HG03342 (cell line): ENCODE measurements at regions not wholly inside any gene's neighbourhood (a gene's known extent, or its start where the extent isn't known, plus 50 kb on each side); places are given as distances from the start of the nearest gene placed in this dataset.

Experiments
- ATAC-seq: cut with Tn5 transposase; IDR thresholded peaks from one replicate; pipeline ENCODE4 v1.9.1; 2021; ENCODE audit warnings: mild to moderate bottlenecking, moderate library complexity; ENCODE audit not compliant: unreplicated experiment

GRCh38 chr16:73713778-73714495 is 582.7 kb upstream of the PSMD7 start:
- ATAC-seq: no peak

- no peak for ATAC-seq
Measured at GRCh38 chr16:73713251-73713650, 583.4 kb upstream of the PSMD7 start.

- no peak for ATAC-seq
Measured at GRCh38 chr16:73711406-73712080, 585.1 kb upstream of the PSMD7 start.

- ATAC-seq: no peak
Measured at GRCh38 chr16:73710526-73710925, 586.1 kb upstream of the PSMD7 start.

DNA sequence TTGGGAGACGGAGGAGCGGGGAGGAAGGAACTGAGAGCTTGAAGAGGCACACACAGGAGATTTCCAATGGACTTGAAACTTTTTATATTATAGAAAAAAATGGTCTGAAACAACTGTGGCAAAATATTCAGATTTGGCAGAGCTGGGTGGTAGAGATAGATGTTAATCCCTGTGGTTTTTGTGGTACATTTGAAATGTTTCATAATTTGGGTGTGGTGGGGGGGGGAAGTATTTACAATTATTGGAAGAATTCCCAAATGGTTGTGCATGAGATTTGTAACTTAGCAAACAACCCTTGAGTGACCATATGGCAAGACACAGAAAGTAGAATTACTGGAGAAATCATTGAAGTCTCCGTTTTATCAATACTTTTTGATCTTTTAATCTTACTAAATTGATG is 588.8 kb upstream of the PSMD7 start:
- no peak for ATAC-seq

DNA sequence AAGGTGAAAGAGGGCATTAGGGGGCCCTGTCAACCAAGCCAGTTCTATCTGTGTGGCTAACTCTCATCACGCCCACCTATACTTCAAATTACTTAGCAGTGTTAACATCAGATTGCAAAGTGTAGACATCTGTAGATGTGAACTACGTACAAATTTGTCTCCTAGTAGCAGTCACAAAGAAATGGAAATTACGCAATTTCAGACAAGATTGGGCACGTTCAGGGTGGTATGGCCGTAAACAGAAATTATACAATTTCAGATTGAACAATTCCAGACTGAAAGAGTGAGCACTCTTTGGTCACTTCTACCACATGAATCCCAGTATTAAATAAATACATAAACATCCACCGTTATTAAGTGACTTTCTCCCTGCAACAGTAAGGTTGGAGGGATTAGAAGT is 592.7 kb upstream of the PSMD7 start:
- ATAC-seq: no peak

GRCh38 chr16:73697336-73697735 is 599.3 kb upstream of the PSMD7 start:
- no peak for ATAC-seq

DNA sequence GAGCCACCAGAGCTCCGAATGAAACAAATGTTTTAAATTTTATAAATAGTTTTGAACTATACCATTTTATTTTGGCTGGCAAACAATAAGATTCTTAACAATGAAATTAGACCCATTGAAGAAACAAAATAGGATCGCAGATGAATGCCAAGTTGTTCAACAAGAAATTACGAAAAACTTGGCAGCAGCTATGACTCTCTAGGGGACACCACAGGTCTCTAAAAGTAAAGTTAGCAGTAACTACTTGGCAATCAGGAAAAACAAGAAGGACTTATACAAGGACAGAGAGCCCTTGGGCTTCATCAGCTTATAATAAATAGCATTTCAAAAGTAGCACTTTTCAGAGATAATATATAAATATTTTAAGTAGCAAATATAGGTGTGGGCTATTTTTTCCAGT is 603.8 kb upstream of the PSMD7 start:
- ATAC-seq: no peak

DNA sequence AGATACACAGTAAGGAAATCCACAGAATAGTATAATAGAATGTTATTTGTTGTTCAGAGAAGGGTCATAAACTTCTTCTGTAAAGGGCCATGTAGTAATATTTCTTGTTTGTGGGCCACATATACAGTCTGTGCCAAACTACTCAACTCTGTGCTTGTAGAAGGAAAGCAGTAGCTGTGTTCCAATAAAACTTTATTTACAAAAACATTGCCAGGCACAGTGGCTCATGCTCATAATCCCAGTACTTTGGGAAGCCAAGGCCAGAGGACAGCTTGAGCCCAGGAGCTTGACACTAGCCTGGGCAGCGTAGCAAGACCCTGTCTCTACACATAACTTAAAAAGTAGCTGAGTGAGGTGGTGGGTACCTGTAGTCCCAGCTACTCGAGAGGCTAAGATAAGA is 612.8 kb upstream of the PSMD7 start:
- no peak for ATAC-seq

- ATAC-seq: no peak
Measured at GRCh38 chr16:73672135-73672534, 624.2 kb upstream of the ZFHX3 start.

DNA sequence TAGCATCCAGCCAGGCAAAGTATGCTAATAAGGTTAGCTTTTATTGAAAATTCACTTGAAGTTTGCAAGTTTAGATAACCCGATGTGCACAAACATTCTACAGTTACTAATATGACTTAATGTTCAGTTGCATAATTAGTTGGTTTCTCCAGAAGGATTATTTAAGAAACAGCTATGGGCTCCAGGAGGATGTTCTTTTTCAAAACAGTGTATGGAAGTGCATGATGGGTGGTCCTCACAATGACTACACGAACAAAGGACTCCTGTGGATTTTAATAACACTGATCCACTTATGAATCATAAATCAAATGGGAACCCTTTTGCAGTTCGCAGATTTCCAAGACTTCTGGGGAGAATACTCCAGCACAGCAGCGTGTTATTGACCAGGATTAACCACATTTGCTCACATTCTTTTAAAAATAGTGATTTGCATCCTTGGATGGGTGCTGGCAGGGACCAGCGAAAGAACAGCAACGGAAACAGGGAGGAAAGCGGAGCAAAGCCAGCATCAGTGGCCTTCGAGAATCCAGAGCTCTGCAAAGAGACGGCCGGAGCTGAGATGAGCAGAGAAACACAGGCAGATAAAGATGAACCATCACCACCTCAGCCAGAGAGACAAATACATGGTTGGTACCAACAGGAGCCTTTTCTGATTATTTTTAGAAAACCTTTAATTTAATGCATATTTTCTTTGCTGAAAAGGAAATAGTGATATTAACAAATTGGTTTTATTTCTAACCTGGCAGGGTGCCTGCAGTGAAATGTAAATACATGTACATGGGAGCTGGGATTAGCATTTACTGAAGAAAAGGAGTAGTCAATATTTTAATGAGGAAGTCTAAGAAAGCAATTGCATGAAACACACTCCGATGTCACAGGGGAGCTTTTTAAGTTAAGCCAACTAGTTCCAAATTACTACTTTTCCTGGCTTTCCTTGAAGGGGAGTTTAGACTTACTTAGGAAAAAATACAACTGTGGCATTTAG is 623.2 kb upstream of the ZFHX3 start:
- ATAC-seq: no peak

GRCh38 chr16:73669535-73670274 is 621.8 kb upstream of the ZFHX3 start:
- ATAC-seq: no peak

DNA sequence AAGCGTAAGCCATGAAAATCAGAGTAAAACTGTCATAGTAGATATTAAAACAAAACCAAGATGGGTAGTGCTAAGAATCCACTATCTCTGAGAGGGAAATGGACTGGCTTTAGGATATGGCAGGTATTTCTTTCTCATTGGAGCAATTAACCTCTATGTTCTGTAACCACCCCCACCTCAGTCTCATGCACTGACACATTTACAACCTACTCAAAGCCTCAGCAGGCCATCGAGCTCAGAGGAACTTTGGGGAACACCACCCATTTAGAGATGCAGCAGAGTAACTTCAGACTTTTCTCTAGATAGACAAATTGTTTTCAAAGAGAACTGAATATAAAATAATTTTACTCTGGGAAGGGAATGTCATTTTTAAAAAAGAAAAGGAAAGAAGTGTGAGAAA is 615.8 kb upstream of the ZFHX3 start:
- no peak for ATAC-seq

GRCh38 chr16:73636196-73636595 is 588.3 kb upstream of the ZFHX3 start:
- no peak for ATAC-seq

GRCh38 chr16:73629011-73629410 is 581.1 kb upstream of the ZFHX3 start:
- no peak for ATAC-seq

- no peak for ATAC-seq
Measured at GRCh38 chr16:73617738-73618137, 569.8 kb upstream of the ZFHX3 start.

- ATAC-seq: no peak
Measured at GRCh38 chr16:73616770-73617169, 568.8 kb upstream of the ZFHX3 start.

GRCh38 chr16:73616166-73616753 is 568.3 kb upstream of the ZFHX3 start:
- ATAC-seq: no peak

- no peak for ATAC-seq
Measured at GRCh38 chr16:73615071-73615940, 567.4 kb upstream of the ZFHX3 start.
